HL-60 (cell line): ENCODE measurements at regions not wholly inside any gene's neighbourhood (a gene's known extent, or its start where the extent isn't known, plus 50 kb on each side); places are given as distances from the start of the nearest gene placed in this dataset.

Source experiments
- GABPA ChIP-seq: IDR thresholded peaks from 2 replicates; pipeline ENCODE4 v1.6.1; 2012; ENCODE audit warnings: low read depth
- POLR2AphosphoS5 ChIP-seq: IDR thresholded peaks from 2 replicates; pipeline ENCODE4 v1.6.1; 2012; ENCODE audit warnings: low read depth
- SPI1 ChIP-seq: IDR thresholded peaks from 2 replicates; pipeline ENCODE4 v1.6.1; 2012; ENCODE audit warnings: low read depth, mild to moderate bottlenecking, borderline replicate concordance
- TF ChIP-seq, protein P1 (sequence below): IDR thresholded peaks from one replicate; pipeline ENCODE4 v1.5.1; 2011; ENCODE audit warnings: low read length, control low read depth, inconsistent platforms; ENCODE audit not compliant: insufficient read depth

GRCh38 chr2:106618614-106619013 lies 131.4 kb downstream of the CD8B2 start:
- TF ChIP-seq POLR2AphosphoS5 (no peak), SPI1 (no peak), GABPA (no peak)
- TF ChIP-seq, protein P1, sequence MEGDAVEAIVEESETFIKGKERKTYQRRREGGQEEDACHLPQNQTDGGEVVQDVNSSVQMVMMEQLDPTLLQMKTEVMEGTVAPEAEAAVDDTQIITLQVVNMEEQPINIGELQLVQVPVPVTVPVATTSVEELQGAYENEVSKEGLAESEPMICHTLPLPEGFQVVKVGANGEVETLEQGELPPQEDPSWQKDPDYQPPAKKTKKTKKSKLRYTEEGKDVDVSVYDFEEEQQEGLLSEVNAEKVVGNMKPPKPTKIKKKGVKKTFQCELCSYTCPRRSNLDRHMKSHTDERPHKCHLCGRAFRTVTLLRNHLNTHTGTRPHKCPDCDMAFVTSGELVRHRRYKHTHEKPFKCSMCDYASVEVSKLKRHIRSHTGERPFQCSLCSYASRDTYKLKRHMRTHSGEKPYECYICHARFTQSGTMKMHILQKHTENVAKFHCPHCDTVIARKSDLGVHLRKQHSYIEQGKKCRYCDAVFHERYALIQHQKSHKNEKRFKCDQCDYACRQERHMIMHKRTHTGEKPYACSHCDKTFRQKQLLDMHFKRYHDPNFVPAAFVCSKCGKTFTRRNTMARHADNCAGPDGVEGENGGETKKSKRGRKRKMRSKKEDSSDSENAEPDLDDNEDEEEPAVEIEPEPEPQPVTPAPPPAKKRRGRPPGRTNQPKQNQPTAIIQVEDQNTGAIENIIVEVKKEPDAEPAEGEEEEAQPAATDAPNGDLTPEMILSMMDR, result no peak
